Testis (tissue), 2 donors: ENCODE measurements at regions not wholly inside any gene's neighbourhood (a gene's known extent, or its start where the extent isn't known, plus 50 kb on each side); places are given as distances from the start of the nearest gene placed in this dataset.

ENCODE experiments used
- DNase-seq: peaks from one replicate; pipeline ENCODE4 v3.0.0-alpha.2; 2019
- H3K27ac ChIP-seq, 2 donors: fragments of 200-600 bp; sonication (generic); one replicate each; pipeline ENCODE4 v1.5.1; 2019
- H3K27me3 ChIP-seq: fragments of 200-600 bp; sonication (generic); one replicate; pipeline ENCODE4 v1.5.1; 2019
- H3K36me3 ChIP-seq: fragments of 200-600 bp; sonication (generic); one replicate; pipeline ENCODE4 v1.5.1; 2017; ENCODE audit warnings: low read depth; ENCODE audit errors: missing control alignments
- H3K4me1 ChIP-seq: fragments of 200-600 bp; sonication (generic); one replicate; pipeline ENCODE4 v1.5.1; 2019
- H3K4me3 ChIP-seq, 2 donors: fragments of 200-600 bp; sonication (generic); one replicate each; pipeline ENCODE4 v1.5.1; 2017 to 2019
- H3K9me3 ChIP-seq: fragments of 200-600 bp; sonication (generic); one replicate; pipeline ENCODE4 v1.5.1; 2017
- CTCF ChIP-seq, 3 experiments: fragments of 450-650 bp in 2 of 3; fragments of 200-600 bp in 1 of 3; sonication (generic) in 1 of 3; IDR thresholded peaks; one replicate each; pipeline ENCODE4 v1.5.1; 2016 to 2019; ENCODE audit warnings: antibody characterized with exemption in 3 of 3, mild to moderate bottlenecking in 2 of 3, moderate library complexity in 1 of 3
- POLR2A ChIP-seq: fragments of 450-650 bp; IDR thresholded peaks from one replicate; pipeline ENCODE4 v1.6.1; 2017; ENCODE audit warnings: antibody characterized with exemption, mild to moderate bottlenecking, moderate library complexity
- WGBS, 2 donors: methylation state at CpG; one replicate each; pipeline ENCODE4 v1.1.5; 2018; 5-methylcytosine and 5-hydroxymethylcytosine counted together
- intact Hi-C: fragments of 100-400 bp; cut with DNase I; formaldehyde crosslinking; loops from one replicate; pipeline ENCODE4 v1.15.1; 2023; ENCODE audit warnings: low total_unique reads

- TF ChIP-seq CTCF (IDR thresholded peaks at IDR 0.05) (no peak), POLR2A (no peak)
- no peak for DNase-seq
- Histone ChIP-seq H3K4me1 (no peaks in the 10 kb centered on the region), H3K9me3 (no peaks in the 10 kb centered on the region), H3K27me3 (no peaks in the 10 kb centered on the region), H3K27ac (no peak overlapping the region), H3K36me3 (no peaks in the 10 kb centered on the region), H3K4me3 (no peak overlapping the region)
- WGBS, 2 donors: 77 to 93% methylated on average over 12 of the region's 22 CpGs
- intact Hi-C loops: no loop called here
Observed at GRCh38 chr5:166936351-166936750, 1355.1 kb upstream of the WWC1 start.

GRCh38 chr5:166938071-166938470 is 1353.4 kb upstream of the WWC1 start:
- H3K36me3 ChIP-seq: no peaks in the 10 kb centered on the region
- whole genome bisulfite sequencing, 2 donors: 55 to 74% methylated on average over 2 of the region's 2 CpGs
- intact Hi-C loops: no loop called here
- no peak for DNase-seq
- no peak for TF ChIP-seq CTCF (IDR thresholded peaks at IDR 0.05)
- TF ChIP-seq POLR2A: no peak
- no peaks in the 10 kb centered on the region for H3K9me3 ChIP-seq
- no peaks in the 10 kb centered on the region for H3K4me1 ChIP-seq
- no peak overlapping the region for H3K4me3 ChIP-seq
- H3K27ac ChIP-seq: no peak overlapping the region
- no peaks in the 10 kb centered on the region for H3K27me3 ChIP-seq

- DNase-seq: no peak
- Histone ChIP-seq H3K4me1 (no peaks in the 10 kb centered on the region), H3K4me3 (no peak overlapping the region), H3K9me3 (no peaks in the 10 kb centered on the region), H3K27me3 (no peaks in the 10 kb centered on the region), H3K36me3 (no peaks in the 10 kb centered on the region), H3K27ac (no peak overlapping the region)
- 94 to 100% methylated on average over 1 of the region's 1 CpG for WGBS, 2 donors
- intact Hi-C loops: no loop called here
- no peak for TF ChIP-seq CTCF (IDR thresholded peaks at IDR 0.05)
- TF ChIP-seq POLR2A: no peak
Observed at GRCh38 chr5:166942948-166943347, 1348.5 kb upstream of the WWC1 start.

DNA sequence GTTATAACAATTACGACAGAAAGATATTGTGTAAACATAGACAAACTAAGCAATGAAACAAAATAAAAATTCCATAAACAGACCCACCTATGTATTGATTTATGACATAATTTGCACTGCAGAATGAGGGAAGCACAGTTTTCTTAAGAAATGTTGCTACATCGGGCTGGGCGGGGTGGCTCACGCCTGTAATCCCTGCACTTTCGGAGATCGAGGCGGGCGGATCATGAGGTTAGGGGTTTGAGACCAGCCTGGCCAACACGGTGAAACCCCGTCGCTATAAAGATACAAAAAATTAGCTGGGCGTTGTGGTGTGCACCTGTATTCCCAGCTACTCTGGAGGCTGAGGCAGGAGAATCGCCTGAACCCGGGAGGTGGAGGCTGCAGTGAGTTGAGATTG is 1344.4 kb upstream of the WWC1 start:
- no peak for DNase-seq
- intact Hi-C loops: no loop called here
- H3K36me3 ChIP-seq: no peaks in the 10 kb centered on the region
- H3K27ac ChIP-seq: no peak overlapping the region
- H3K4me3 ChIP-seq: no peak overlapping the region
- H3K4me1 ChIP-seq: no peaks in the 10 kb centered on the region
- TF ChIP-seq CTCF (IDR thresholded peaks at IDR 0.05): no peak
- no peak for TF ChIP-seq POLR2A
- 85 to 88% methylated on average over 14 of the region's 14 CpGs for WGBS, 2 donors
- H3K27me3 ChIP-seq: no peaks in the 10 kb centered on the region
- no peaks in the 10 kb centered on the region for H3K9me3 ChIP-seq

- Histone ChIP-seq H3K4me1 (no peaks in the 10 kb centered on the region), H3K4me3 (no peak overlapping the region), H3K27me3 (no peaks in the 10 kb centered on the region), H3K27ac (no peak overlapping the region), H3K36me3 (no peaks in the 10 kb centered on the region), H3K9me3 (no peaks in the 10 kb centered on the region)
- TF ChIP-seq CTCF (IDR thresholded peaks at IDR 0.05): no peak
- no peak for TF ChIP-seq POLR2A
- 71 to 76% methylated on average over 3 of the region's 3 CpGs for WGBS, 2 donors
- no peak for DNase-seq
- intact Hi-C loops: no loop called here
Observed at GRCh38 chr5:166948679-166949078, 1342.8 kb upstream of the WWC1 start.
